ENCODE measurements at regions not wholly inside any gene's neighbourhood (a gene's known extent, or its start where the extent isn't known, plus 50 kb on each side); places are given as distances from the start of the nearest gene placed in this dataset.

DNA sequence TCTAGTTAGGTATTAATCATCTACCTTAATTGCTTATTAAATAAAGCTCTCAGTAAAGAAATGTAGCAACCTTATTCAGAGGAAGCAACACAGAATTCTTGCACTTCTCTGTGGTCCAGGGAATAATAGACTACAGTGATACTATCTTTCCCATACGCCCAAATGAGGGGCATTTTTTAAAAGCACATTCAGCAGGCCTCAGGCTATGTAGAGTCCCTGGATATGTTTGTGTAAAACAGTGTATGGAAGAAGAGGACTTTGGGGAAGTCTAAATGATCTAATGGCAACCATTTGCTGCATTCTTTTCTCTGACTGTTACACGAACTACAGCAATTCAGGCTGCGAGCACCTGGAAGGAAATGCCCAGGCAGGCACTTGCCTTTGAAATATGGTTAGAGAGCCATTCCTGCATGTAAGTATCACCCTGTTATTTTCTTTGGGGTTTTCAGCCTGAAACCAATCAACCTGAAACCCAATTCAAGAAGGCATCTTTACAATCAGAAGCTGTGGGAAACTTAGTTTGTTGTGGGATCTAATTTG, 1814.7 kb upstream of the CELF4 start:
- no peak for DNase-seq

- DNase-seq = no peak
Observed at GRCh38 chr18:39375066-39375465, 1809.5 kb upstream of the CELF4 start.

GRCh38 chr18:39371996-39372395, 1806.4 kb upstream of the CELF4 start:
- DNase-seq = no peak

- DNase-seq = no peak
Observed at GRCh38 chr18:39366656-39367055, 1801.1 kb upstream of the CELF4 start.

- DNase-seq = no peak
Observed at GRCh38 chr18:39365836-39366485, 1800.4 kb upstream of the CELF4 start.

DNA sequence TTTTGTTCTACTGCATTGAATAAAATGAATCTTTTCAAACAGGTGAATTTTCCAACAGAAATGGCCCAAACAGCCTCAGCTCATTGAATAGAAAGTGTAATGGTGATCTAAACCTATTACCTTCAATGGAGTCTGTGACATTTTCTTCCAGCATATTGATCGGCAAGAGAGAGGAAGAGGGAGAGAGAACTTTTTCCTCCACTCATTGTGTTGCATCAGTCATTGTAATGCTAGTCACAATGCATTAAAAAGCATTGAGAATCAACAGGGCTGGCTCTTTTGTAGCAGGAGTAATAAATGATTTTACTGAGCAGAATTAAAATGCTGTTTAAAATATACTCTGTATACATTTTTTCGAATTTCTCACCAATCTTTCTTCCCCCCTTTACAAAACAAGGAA, 1794.5 kb upstream of the CELF4 start:
- DNase-seq = no peak

DNA sequence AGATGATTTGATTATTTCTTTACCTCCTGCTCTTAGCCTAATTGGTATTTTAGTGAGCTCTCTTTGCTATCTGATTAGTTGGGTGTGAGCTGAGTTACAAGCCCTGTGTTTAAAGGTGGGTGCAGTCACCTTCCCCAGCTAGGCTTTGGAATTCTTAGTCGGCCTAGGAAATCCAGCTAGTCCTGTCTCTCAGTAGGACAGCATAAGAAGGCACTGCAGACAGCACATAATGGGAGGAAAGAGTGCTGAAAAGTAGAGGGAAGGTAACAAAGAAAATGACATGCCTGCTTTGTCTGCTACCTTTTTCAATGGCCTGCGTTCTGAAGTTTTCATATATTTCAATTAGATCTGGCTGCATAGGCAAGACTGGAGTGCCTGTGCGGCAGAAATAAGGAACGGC, 1794.0 kb upstream of the CELF4 start:
- DNase-seq = no peak

GRCh38 chr18:39350945-39351344, 1785.3 kb upstream of the CELF4 start:
- DNase-seq = no peak

DNA sequence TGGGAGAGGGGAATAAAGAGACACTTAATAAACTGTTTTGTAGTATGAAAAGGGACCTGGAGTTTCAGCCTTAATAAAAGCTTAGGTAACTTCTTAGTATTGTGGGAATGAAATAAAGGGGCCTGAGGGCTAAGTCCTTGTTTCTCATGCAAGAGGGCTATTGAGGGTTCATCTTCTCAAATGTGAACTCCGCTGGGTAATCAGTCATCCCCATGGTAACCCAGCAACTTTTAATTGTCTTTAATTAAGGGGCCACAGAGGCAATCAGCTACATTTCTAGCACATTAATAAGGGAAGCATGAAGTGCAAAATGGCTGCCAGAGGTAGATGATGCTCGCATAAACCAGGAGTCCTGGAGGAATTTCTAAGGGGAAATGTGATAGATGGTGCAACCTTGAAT, 1784.2 kb upstream of the CELF4 start:
- no peak for DNase-seq

DNA sequence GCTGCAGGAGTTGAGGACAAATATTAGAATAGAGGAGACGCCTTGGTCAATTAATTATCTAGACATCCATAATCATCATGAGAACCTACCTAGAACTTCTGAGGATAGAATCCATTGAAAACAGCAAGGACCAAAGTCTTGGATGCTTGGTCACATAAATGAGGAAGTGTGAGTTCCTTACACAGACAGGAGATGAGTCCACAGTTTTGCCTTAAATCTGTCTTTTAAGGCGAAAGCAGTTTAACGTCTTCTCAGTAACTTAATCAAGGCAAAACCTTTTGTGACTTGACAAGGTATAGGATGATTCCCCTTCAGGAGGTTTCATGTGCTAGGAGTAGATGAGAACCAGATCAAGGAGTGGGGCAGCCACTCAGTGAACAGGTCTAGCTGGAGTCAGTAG, 1783.2 kb upstream of the CELF4 start:
- DNase-seq = no peak

GRCh38 chr18:39347701-39348100, 1782.1 kb upstream of the CELF4 start:
- DNase-seq = no peak

GRCh38 chr18:39346916-39347315, 1781.3 kb upstream of the CELF4 start:
- DNase-seq = no peak

GRCh38 chr18:39345321-39345720, 1779.7 kb upstream of the CELF4 start:
- no peak for DNase-seq

- DNase-seq = no peak
Observed at GRCh38 chr18:39344487-39344886, 1778.9 kb upstream of the CELF4 start.

GRCh38 chr18:39341129-39341528, 1775.5 kb upstream of the CELF4 start:
- no peak for DNase-seq

GRCh38 chr18:39340418-39340817, 1774.8 kb upstream of the CELF4 start:
- DNase-seq = no peak

DNA sequence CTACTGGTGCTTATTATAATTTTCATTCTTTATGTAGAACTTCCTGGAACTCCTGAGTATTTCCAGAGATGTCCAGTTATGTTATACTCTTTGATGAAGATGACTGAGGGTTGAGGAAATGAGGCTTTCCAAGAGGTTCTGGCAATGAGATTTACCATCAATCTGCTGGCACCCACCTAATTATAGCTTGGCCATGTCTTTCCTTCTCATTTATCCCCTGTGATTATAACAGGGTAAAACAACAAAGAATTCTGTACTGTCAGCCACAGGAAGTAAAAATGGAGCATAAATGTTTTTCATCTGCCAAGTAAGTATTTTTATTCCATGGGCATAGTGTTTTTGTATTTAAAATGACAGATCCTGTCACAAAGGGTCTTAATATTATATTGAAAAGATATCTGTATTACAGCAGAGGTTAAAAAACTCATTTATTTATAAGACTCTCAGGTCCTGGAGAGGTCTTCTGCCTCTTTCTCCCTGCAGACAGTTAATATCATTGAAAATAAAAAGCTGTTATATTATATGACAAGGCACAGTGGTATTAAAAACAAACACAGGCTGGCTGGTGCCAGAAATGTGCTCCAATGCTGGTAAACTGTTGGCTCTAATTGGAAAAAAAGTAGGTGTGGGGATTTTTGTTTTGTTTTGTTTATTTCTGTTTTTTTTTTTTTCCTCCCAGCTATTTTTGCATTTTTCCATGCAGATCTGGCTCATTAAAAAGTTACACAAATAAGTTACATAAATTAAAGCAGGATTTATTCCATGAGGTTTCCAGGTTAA, 1764.1 kb upstream of the CELF4 start:
- DNase-seq = no peak

DNA sequence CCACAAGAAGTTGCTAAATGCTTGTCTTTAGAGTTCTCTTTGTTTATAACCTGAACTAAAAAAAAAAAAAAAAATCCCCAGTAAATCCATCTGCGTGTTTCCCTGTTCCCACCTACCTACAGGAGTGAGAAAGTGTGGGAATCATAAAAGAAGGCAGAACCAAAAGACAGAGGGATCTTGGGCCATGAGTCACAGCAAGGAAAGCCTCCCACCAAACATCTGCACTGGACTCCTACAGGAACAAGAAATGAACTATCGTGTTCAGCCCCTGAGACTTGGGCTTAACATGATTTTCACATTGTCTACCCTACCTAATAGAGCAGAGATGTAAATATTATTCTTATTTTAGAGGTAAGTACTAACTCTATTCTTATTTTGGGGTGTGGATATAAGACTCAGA, 1761.2 kb upstream of the CELF4 start:
- DNase-seq = no peak

- DNase-seq = no peak
Observed at GRCh38 chr18:39325973-39326372, 1760.4 kb upstream of the CELF4 start.

DNA sequence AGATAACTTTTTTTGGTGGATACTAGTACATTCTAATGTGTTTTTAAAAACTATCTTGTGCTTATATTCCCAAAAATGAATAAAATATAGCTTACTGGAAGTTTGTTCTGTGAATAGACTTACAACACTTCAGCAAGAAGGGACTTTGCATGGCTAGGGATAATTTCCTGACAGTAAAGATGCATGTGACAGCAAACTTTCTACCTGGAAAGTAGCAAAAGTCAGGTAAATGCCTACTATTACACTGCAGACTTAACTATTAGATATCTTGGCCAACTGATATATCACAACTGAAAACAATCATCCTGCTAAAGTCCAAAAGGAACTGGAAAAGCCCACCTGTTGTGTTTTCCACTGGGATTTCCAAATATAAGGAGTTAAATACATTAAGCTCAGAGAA, 1753.5 kb upstream of the CELF4 start:
- no peak for DNase-seq

GRCh38 chr18:39318462-39318861, 1752.9 kb upstream of the CELF4 start:
- no peak for DNase-seq

GRCh38 chr18:39318008-39318407, 1752.4 kb upstream of the CELF4 start:
- no peak for DNase-seq

GRCh38 chr18:39314595-39314994, 1749.0 kb upstream of the CELF4 start:
- DNase-seq = no peak

DNA sequence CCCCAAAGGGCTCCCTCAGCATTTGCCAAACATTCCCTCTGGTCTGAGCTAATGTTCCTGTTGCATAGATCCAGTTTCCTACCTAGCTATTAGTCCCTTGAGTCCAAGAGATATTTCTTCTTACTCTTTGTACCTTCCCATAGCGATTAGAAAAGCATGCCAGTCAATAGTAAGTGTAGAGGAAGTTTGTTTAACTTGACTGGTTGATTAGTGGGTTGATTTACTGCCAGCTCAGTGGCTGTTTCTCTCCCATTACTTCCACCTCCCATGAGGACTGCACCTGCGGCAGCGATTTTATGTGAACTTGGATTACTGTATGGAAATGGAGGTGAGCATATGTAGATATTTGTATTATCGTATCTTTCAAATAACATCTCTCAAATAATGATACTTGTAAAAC, 1748.4 kb upstream of the CELF4 start:
- DNase-seq = no peak
